Stimulated activated memory B cell treated with anti-CD40 and anti-IgM and Interleukin-4, amounts not matched to agents 10 μg/mL and 1 μg/mL and 100 μg/mL, for 72 hours (primary cell): ENCODE measurements at regions not wholly inside any gene's neighbourhood (a gene's known extent, or its start where the extent isn't known, plus 50 kb on each side); places are given as distances from the start of the nearest gene placed in this dataset.
"Not testable (repeated sequence)": the region's sequence is repeated elsewhere in the genome, so short reads cannot be mapped to it uniquely, and the experiment has no call there.

Source experiments
- ATAC-seq: fragments of 150-1000 bp; cut with Tn5 transposase; 2 replicates; pipeline ENCODE4 v1.10.0; 2021
- H3K27ac Mint-ChIP-seq: one replicate; pipeline ENCODE4 v1.8.0; 2022; ENCODE audit warnings: mild to moderate bottlenecking, mixed read lengths
- H3K27me3 Mint-ChIP-seq: one replicate; pipeline ENCODE4 v1.8.0; 2022; ENCODE audit warnings: mixed read lengths
- H3K36me3 Mint-ChIP-seq: one replicate; pipeline ENCODE4 v1.8.0; 2022; ENCODE audit warnings: mixed read lengths
- H3K4me1 Mint-ChIP-seq: one replicate; pipeline ENCODE4 v1.8.0; 2022; ENCODE audit warnings: mixed read lengths
- H3K4me3 Mint-ChIP-seq: one replicate; pipeline ENCODE4 v1.8.0; 2022; ENCODE audit warnings: mild to moderate bottlenecking, moderate library complexity, mixed read lengths
- H3K9me3 Mint-ChIP-seq: one replicate; pipeline ENCODE4 v1.8.0; 2022; ENCODE audit warnings: mixed read lengths

GRCh38 chr2:105478670-105479069 lies 79.8 kb upstream of the FHL2 start:
- H3K4me1 Mint-ChIP-seq: no peaks in the 10 kb centered on the region
- H3K36me3 Mint-ChIP-seq: no peaks in the 10 kb centered on the region
- ATAC-seq: no peak
- H3K27me3 Mint-ChIP-seq: peaks cover 23% of the 10 kb centered on the region
- no peaks in the 10 kb centered on the region for H3K9me3 Mint-ChIP-seq
- no peak overlapping the region for H3K4me3 Mint-ChIP-seq
- H3K27ac Mint-ChIP-seq: no peak overlapping the region

- not testable (repeated sequence) for ATAC-seq, H3K27ac Mint-ChIP-seq, H3K36me3 Mint-ChIP-seq, H3K4me1 Mint-ChIP-seq, H3K4me3 Mint-ChIP-seq, H3K9me3 Mint-ChIP-seq
- peaks cover 23% of the 10 kb centered on the region for H3K27me3 Mint-ChIP-seq
Measured at GRCh38 chr2:105477050-105477620, 78.3 kb upstream of the FHL2 start.

- Mint-ChIP-seq H3K27ac (no peak overlapping the region), H3K9me3 (no peaks in the 10 kb centered on the region), H3K4me1 (no peaks in the 10 kb centered on the region), H3K27me3 (peaks cover 6% of the 10 kb centered on the region), H3K36me3 (no peaks in the 10 kb centered on the region), H3K4me3 (no peak overlapping the region)
- no peak for ATAC-seq
Measured at GRCh38 chr2:105473011-105473410, 74.2 kb upstream of the FHL2 start.

DNA sequence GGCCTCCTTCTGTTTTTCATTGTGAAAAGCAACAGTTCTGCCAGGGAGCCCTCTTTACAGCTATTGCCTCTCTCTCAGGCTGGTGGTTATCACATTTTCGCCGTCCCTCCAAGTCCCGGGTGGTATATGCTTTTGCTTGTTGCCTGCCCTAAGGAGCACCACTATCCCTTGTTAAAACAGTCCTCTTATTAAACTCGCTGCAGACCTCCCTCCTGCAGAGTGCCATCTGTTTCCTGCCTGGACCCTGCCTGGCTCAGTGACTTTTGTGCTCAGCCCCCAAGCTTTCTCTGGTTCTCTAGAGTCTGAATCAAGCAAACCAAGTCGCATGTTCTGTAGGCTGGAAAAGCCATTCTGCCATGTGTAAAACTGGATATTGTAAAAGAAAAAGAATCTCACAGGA lies 72.1 kb upstream of the FHL2 start:
- H3K27me3 Mint-ChIP-seq: peaks cover 18% of the 10 kb centered on the region
- H3K36me3 Mint-ChIP-seq: no peaks in the 10 kb centered on the region
- no peak overlapping the region for H3K27ac Mint-ChIP-seq
- H3K4me1 Mint-ChIP-seq: no peaks in the 10 kb centered on the region
- no peak overlapping the region for H3K4me3 Mint-ChIP-seq
- no peaks in the 10 kb centered on the region for H3K9me3 Mint-ChIP-seq
- ATAC-seq: no peak

DNA sequence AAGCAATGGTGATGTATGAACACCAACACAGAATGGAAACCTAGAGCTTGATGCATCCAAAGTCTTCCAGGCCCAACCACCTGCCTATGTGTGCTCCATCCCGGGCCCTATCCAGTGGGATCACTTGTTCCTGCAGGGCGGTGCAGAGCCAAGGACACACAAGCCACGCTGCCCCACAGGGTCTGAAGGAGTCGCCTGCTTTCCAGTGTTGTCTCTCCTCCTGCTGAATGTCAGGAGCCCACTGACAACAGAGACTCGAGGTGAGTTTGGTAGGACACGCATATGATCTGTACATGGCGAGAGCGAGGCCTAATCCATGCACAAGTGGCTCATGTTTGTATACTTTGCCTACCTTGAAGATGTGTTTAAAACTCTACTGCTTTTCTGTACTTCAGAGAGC lies 70.9 kb upstream of the FHL2 start:
- no peak overlapping the region for H3K27ac Mint-ChIP-seq
- H3K27me3 Mint-ChIP-seq: peaks cover 28% of the 10 kb centered on the region
- H3K4me3 Mint-ChIP-seq: no peak overlapping the region
- H3K9me3 Mint-ChIP-seq: no peaks in the 10 kb centered on the region
- ATAC-seq: peak; percentile 38
- no peaks in the 10 kb centered on the region for H3K36me3 Mint-ChIP-seq
- H3K4me1 Mint-ChIP-seq: no peaks in the 10 kb centered on the region

- no peaks in the 10 kb centered on the region for H3K9me3 Mint-ChIP-seq
- H3K4me3 Mint-ChIP-seq: no peak overlapping the region
- peak; percentile 10 for ATAC-seq
- H3K27me3 Mint-ChIP-seq: peaks cover 34% of the 10 kb centered on the region
- H3K4me1 Mint-ChIP-seq: no peaks in the 10 kb centered on the region
- H3K36me3 Mint-ChIP-seq: no peaks in the 10 kb centered on the region
- H3K27ac Mint-ChIP-seq: no peak overlapping the region
Measured at GRCh38 chr2:105468582-105469042, 69.8 kb upstream of the FHL2 start.

DNA sequence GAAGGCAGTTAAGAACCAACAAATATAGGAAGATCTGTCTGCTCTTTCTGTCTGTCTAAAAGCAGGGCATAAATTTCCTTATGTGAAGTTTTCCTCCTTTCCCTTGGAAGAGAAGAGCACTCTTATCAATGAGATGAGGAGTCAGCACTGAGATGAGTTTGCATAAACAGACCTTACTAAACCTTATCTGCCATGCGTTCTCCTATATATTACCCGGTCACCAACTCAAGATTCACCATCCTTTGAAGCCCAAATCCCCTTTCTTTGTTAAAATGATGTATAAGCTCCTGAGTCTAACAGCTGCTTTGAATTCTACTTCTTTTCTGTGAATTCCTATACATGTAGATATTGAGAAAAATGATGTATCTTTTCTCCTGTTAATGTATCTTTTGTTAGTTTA lies 65.5 kb upstream of the FHL2 start:
- Mint-ChIP-seq H3K36me3 (no peaks in the 10 kb centered on the region), H3K27ac (no peak overlapping the region), H3K4me3 (no peak overlapping the region), H3K4me1 (no peaks in the 10 kb centered on the region), H3K9me3 (no peaks in the 10 kb centered on the region), H3K27me3 (peaks cover 34% of the 10 kb centered on the region)
- no peak for ATAC-seq

GRCh38 chr2:105460048-105460732 lies 61.3 kb upstream of the FHL2 start:
- Mint-ChIP-seq H3K36me3 (no peaks in the 10 kb centered on the region), H3K4me1 (no peaks in the 10 kb centered on the region), H3K27ac (no peak overlapping the region), H3K27me3 (peaks cover 18% of the 10 kb centered on the region), H3K9me3 (peaks cover 2% of the 10 kb centered on the region), H3K4me3 (no peak overlapping the region)
- ATAC-seq: no peak

DNA sequence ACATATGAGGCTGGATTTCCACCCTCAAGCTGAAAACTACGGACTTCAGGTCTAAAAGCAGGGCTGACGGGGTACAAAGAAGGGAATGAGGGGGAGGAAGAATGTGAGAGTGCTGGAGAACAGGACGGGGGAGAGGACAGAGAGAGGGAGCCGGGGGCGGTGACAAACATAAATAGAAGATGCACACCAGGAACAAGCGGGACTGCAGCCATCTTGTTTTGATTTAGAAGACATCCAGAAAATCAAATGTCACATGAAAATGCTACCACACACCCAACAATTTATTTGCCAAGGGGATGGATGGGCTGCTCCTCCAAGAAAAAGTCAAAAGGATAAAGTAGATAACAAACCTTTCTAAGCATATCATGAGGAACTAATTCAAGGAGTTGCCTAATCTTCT lies 59.2 kb upstream of the FHL2 start:
- peaks cover 5% of the 10 kb centered on the region for H3K4me1 Mint-ChIP-seq
- no peaks in the 10 kb centered on the region for H3K36me3 Mint-ChIP-seq
- no peak for ATAC-seq
- peaks cover 2% of the 10 kb centered on the region for H3K9me3 Mint-ChIP-seq
- peaks cover 9% of the 10 kb centered on the region for H3K27me3 Mint-ChIP-seq
- no peak overlapping the region for H3K4me3 Mint-ChIP-seq
- H3K27ac Mint-ChIP-seq: no peak overlapping the region

- Mint-ChIP-seq H3K9me3 (peaks cover 2% of the 10 kb centered on the region), H3K4me1 (peaks cover 5% of the 10 kb centered on the region), H3K36me3 (no peaks in the 10 kb centered on the region), H3K4me3 (no peak overlapping the region), H3K27me3 (peaks cover 10% of the 10 kb centered on the region), H3K27ac (no peak overlapping the region)
- ATAC-seq: no peak
Measured at GRCh38 chr2:105455488-105456003, 56.7 kb upstream of the FHL2 start.

- Mint-ChIP-seq H3K36me3 (no peaks in the 10 kb centered on the region), H3K27me3 (peaks cover 15% of the 10 kb centered on the region), H3K9me3 (peaks cover 2% of the 10 kb centered on the region), H3K27ac (no peak overlapping the region), H3K4me1 (peaks cover 5% of the 10 kb centered on the region), H3K4me3 (no peak overlapping the region)
- peak; percentile 31 for ATAC-seq
Measured at GRCh38 chr2:105454801-105455485, 56.1 kb upstream of the FHL2 start.

DNA sequence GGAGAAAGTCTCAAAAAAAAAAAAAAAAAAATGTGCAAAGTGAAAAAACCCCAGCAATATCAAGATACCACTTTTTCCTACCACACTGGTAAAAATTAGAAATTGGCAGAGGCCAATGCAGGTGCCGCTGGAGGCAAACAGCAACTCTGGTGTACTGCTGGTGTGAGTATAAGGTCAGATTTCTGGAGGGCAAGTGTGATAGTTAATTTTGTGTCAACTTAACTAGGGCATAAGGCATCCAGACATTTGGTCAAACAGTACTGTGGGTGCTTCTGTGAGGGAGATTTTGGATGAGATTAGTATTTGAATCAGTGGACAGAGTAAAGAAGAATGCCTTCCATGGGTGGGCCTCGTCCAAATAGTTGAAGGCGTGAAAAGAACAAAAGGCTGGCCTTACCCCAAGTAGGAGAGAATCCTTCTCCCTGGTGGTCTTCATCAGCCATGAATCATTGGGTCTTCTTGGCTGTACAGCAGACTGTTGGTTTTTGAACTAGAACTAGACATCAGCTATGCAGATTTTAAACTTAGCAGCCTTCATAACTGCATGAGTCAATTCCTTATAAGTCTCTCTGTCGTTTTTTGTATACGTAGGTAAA lies 52.8 kb upstream of the FHL2 start:
- Mint-ChIP-seq H3K4me1 (peaks cover 5% of the 10 kb centered on the region), H3K9me3 (no peaks in the 10 kb centered on the region), H3K36me3 (no peaks in the 10 kb centered on the region), H3K27ac (no peak overlapping the region), H3K27me3 (peaks cover 27% of the 10 kb centered on the region), H3K4me3 (no peak overlapping the region)
- no peak for ATAC-seq

DNA sequence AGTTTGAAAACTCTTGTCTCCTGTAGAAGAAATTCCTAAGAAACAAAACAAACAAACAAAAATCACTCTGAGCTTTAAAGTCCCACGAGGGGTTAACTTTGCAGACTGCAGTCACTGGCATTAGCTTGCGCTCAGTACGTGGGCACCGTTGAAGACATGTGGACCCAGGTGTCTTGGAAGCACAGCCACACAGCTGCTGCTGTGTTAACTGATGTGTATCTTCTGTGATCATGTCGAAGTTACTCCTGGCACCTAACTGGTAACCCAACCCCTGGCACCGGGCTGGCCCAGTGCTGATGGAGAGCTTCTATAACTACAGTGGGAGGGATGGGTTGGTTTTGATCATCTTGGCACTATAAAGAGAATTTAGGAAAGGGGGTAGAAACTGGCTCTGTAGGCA lies 51.6 kb upstream of the FHL2 start:
- ATAC-seq: no peak

GRCh38 chr2:105449076-105449475 lies 50.2 kb upstream of the FHL2 start:
- ATAC-seq: no peak
- Mint-ChIP-seq H3K9me3 (no peaks in the 10 kb centered on the region), H3K36me3 (no peaks in the 10 kb centered on the region), H3K4me3 (no peak overlapping the region), H3K27me3 (peaks cover 27% of the 10 kb centered on the region), H3K4me1 (no peaks in the 10 kb centered on the region), H3K27ac (no peak overlapping the region)

More for the DNA sequence above, 51.6 kb upstream of the FHL2 start:
- Mint-ChIP-seq H3K27me3 (peaks cover 27% of the 10 kb centered on the region), H3K4me3 (no peak overlapping the region), H3K27ac (no peak overlapping the region), H3K36me3 (no peaks in the 10 kb centered on the region), H3K9me3 (no peaks in the 10 kb centered on the region), H3K4me1 (peaks cover 5% of the 10 kb centered on the region)
